Neural cell (in vitro differentiated cells): ENCODE measurements at regions not wholly inside any gene's neighbourhood (a gene's known extent, or its start where the extent isn't known, plus 50 kb on each side); places are given as distances from the start of the nearest gene placed in this dataset.

Source experiments
- H2AFZ ChIP-seq: fragments of 200-600, 300-800 bp; sonication (generic), shearing (Covaris generic); 2 replicates; pipeline ENCODE4 v1.6.0; 2014; ENCODE audit warnings: low read depth, mild to moderate bottlenecking, antibody characterized with exemption, low read length, moderate library complexity
- H3F3A ChIP-seq: fragments of 200-600 bp; shearing (Covaris generic); 2 replicates; pipeline ENCODE4 v1.6.1; 2016; ENCODE audit warnings: mild to moderate bottlenecking, moderate library complexity, mixed read lengths, antibody characterized with exemption, low read length; ENCODE audit not compliant: insufficient read depth, poor library complexity, severe bottlenecking
- H3K27ac ChIP-seq: fragments of 200-600, 300-800 bp; sonication (generic), shearing (Covaris generic); 2 replicates; pipeline ENCODE4 v1.5.1; 2014; ENCODE audit warnings: mild to moderate bottlenecking, low read length, moderate library complexity
- H3K27me3 ChIP-seq: fragments of 300-800, 200-600 bp; sonication (generic), shearing (Covaris generic); 2 replicates; pipeline ENCODE4 v1.6.0; 2014; ENCODE audit warnings: mild to moderate bottlenecking, low read depth, low read length, moderate library complexity; ENCODE audit not compliant: insufficient read depth
- H3K36me3 ChIP-seq: fragments of 300-800, 200-600 bp; sonication (generic), shearing (Covaris generic); 2 replicates; pipeline ENCODE4 v1.5.1; 2014; ENCODE audit warnings: mild to moderate bottlenecking, antibody characterized with exemption, low read length, moderate library complexity; ENCODE audit not compliant: insufficient read depth
- H3K4me2 ChIP-seq: fragments of 300-800, 200-600 bp; sonication (generic), shearing (Covaris generic); 2 replicates; pipeline ENCODE4 v1.6.0; 2014; ENCODE audit warnings: mild to moderate bottlenecking, low read length
- H3K4me3 ChIP-seq: fragments of 300-800, 200-600 bp; sonication (generic), shearing (Covaris generic); 2 replicates; pipeline ENCODE4 v1.5.1; 2014; ENCODE audit warnings: mild to moderate bottlenecking, low read length, moderate library complexity
- H3K79me2 ChIP-seq: fragments of 200-600 bp; shearing (Covaris generic); replicated peaks from 2 replicates; pipeline ENCODE4 v1.6.0; 2014; ENCODE audit warnings: mild to moderate bottlenecking, low read length, moderate library complexity; ENCODE audit not compliant: insufficient read depth
- H3K9ac ChIP-seq: fragments of 300-800, 200-600 bp; sonication (generic), shearing (Covaris generic); 2 replicates; pipeline ENCODE4 v1.6.1; 2016; ENCODE audit warnings: mild to moderate bottlenecking, low read length, mixed read lengths
- H3K9me2 ChIP-seq: fragments of 200-600 bp; shearing (Covaris generic); 2 replicates; pipeline ENCODE4 v1.6.1; 2016; ENCODE audit warnings: mild to moderate bottlenecking, low read length, mixed read lengths; ENCODE audit not compliant: insufficient read depth
- H3K9me3 ChIP-seq: fragments of 200-600, 300-800 bp; sonication (generic), shearing (Covaris generic); 2 replicates; pipeline ENCODE4 v1.6.1; 2016; ENCODE audit warnings: mild to moderate bottlenecking, mixed run types, low read length, moderate library complexity, mixed read lengths
- H4K20me1 ChIP-seq: fragments of 200-600 bp; shearing (Covaris generic); 2 replicates; pipeline ENCODE4 v1.6.1; 2016; ENCODE audit warnings: mild to moderate bottlenecking, mixed run types; ENCODE audit not compliant: insufficient read depth
- CTCF ChIP-seq: fragments of 450-650 bp; IDR thresholded peaks from 2 replicates; pipeline ENCODE4 v1.5.1; 2014; ENCODE audit warnings: antibody characterized with exemption, mild to moderate bottlenecking, moderate library complexity; ENCODE audit not compliant: poor library complexity, severe bottlenecking
- EP300 ChIP-seq: fragments of 450-650 bp; conservative IDR thresholded peaks from 2 replicates; pipeline ENCODE4 v1.6.1; 2014; ENCODE audit warnings: antibody characterized with exemption, mild to moderate bottlenecking, moderate library complexity; ENCODE audit not compliant: poor library complexity, severe bottlenecking
- EZH2 ChIP-seq: fragments of 200-600, 300-800 bp; shearing (Covaris generic), sonication (generic); IDR thresholded peaks from 2 replicates; pipeline ENCODE4 v1.6.1; 2014; ENCODE audit warnings: antibody characterized with exemption, low read length, borderline replicate concordance, mild to moderate bottlenecking; ENCODE audit not compliant: insufficient read depth, poor library complexity, severe bottlenecking
- POLR2AphosphoS5 ChIP-seq: IDR thresholded peaks from 2 replicates; pipeline ENCODE4 v1.6.1; 2012
- RAD21 ChIP-seq: fragments of 450-650 bp; conservative IDR thresholded peaks from 2 replicates; pipeline ENCODE4 v1.6.1; 2014; ENCODE audit warnings: antibody characterized with exemption, mild to moderate bottlenecking, moderate library complexity
- TAF1 ChIP-seq: IDR thresholded peaks from 2 replicates; pipeline ENCODE4 v1.6.1; 2012; ENCODE audit warnings: low read depth
- TF ChIP-seq, protein P1 (sequence below): IDR thresholded peaks from 2 replicates; pipeline ENCODE4 v1.6.1; 2012; ENCODE audit warnings: borderline replicate concordance

- Histone ChIP-seq H3K79me2 (no peaks in the 10 kb centered on the region), H3K27me3 (no peaks in the 10 kb centered on the region), H3K9me2 (no peaks in the 10 kb centered on the region), H2AFZ (no peak overlapping the region), H3F3A (no peaks in the 10 kb centered on the region), H3K4me3 (no peak overlapping the region), H3K27ac (no peak overlapping the region), H3K9ac (no peak overlapping the region), H3K9me3 (no peaks in the 10 kb centered on the region), H3K4me2 (no peak overlapping the region), H4K20me1 (no peaks in the 10 kb centered on the region), H3K36me3 (no peaks in the 10 kb centered on the region)
- TF ChIP-seq EP300 (no peak), RAD21 (no peak), POLR2AphosphoS5 (no peak), TAF1 (no peak), CTCF (no peak)
These were observed 554.5 kb downstream of the STIM2 start for GRCh38 chr4:27414887-27415731.

- TF ChIP-seq POLR2AphosphoS5 (no peak), EZH2 (no peak), TAF1 (no peak), CTCF (no peak), RAD21 (no peak), EP300 (no peak)
- TF ChIP-seq, protein P1, sequence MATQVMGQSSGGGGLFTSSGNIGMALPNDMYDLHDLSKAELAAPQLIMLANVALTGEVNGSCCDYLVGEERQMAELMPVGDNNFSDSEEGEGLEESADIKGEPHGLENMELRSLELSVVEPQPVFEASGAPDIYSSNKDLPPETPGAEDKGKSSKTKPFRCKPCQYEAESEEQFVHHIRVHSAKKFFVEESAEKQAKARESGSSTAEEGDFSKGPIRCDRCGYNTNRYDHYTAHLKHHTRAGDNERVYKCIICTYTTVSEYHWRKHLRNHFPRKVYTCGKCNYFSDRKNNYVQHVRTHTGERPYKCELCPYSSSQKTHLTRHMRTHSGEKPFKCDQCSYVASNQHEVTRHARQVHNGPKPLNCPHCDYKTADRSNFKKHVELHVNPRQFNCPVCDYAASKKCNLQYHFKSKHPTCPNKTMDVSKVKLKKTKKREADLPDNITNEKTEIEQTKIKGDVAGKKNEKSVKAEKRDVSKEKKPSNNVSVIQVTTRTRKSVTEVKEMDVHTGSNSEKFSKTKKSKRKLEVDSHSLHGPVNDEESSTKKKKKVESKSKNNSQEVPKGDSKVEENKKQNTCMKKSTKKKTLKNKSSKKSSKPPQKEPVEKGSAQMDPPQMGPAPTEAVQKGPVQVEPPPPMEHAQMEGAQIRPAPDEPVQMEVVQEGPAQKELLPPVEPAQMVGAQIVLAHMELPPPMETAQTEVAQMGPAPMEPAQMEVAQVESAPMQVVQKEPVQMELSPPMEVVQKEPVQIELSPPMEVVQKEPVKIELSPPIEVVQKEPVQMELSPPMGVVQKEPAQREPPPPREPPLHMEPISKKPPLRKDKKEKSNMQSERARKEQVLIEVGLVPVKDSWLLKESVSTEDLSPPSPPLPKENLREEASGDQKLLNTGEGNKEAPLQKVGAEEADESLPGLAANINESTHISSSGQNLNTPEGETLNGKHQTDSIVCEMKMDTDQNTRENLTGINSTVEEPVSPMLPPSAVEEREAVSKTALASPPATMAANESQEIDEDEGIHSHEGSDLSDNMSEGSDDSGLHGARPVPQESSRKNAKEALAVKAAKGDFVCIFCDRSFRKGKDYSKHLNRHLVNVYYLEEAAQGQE: no peak
- H4K20me1 ChIP-seq: no peaks in the 10 kb centered on the region
- no peaks in the 10 kb centered on the region for H3K27me3 ChIP-seq
- H3K36me3 ChIP-seq: no peaks in the 10 kb centered on the region
- no peaks in the 10 kb centered on the region for H3K9me3 ChIP-seq
- no peaks in the 10 kb centered on the region for H3F3A ChIP-seq
- no peak overlapping the region for H3K27ac ChIP-seq
- no peak overlapping the region for H3K9ac ChIP-seq
- no peaks in the 10 kb centered on the region for H3K79me2 ChIP-seq
- H3K9me2 ChIP-seq: no peaks in the 10 kb centered on the region
- no peak overlapping the region for H3K4me2 ChIP-seq
- H3K4me3 ChIP-seq: no peak overlapping the region
- H2AFZ ChIP-seq: no peak overlapping the region
These were observed 568.0 kb downstream of the STIM2 start for GRCh38 chr4:27428661-27429060.
